GOT3 (cell line): ENCODE measurements at regions not wholly inside any gene's neighbourhood (a gene's known extent, or its start where the extent isn't known, plus 50 kb on each side); places are given as distances from the start of the nearest gene placed in this dataset.
"Not testable (repeated sequence)": the region's sequence is repeated elsewhere in the genome, so short reads cannot be mapped to it uniquely, and the experiment has no call there.

ENCODE experiments used
- DNase-seq: peaks from one replicate; lab custom pipeline; 2025; ENCODE audit warnings: mixed read lengths; lab: John Stamatoyannopoulos, UW

DNA sequence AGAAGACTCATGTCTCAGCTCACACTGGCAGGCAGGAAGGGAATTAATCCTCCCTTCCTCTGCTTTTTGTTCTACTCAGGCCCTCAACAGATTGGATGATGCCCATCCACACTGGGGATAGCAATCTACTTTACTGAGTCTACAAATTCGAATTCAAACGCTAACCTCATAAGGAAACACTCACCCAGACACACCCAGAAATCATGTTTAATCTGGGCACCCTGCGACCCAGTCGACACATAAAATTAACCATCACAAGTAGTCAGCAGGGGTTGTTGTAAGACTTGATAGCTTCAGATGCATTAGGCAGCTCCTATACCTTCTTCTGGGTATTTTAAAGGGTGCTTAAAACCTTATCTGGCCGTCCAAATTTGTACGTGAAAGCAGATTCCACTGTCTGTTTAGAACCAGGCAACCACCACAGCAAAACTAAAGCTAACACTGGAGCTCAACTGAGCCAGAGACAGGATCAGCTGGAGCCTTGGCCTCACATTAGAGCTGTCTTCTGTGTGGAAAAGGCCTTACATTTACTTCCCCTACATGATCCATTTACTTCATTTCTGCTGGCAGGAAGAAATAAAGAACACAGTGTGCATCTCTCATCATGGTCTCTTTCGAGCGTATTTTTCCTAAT, 407.3 kb upstream of the PPP2R3A start:
- no peak for DNase-seq

DNA sequence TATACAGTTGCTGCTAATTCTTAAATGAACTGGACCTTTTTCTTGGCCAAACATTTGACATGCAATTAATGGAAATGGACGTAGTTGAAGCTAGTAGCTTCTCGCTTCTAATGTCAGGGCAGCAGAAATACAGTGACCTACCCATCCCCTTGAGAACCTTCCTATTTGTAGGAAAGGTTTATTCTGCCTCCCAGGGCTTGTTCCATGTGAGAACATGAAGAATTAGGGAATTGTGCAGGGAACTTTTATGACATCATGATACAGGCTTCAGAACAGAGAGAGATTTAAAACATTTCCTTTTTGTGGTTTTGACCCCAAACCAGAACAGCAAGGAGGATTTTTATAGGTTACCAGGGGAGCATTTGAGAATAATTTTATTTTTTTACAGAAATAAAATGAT, 406.6 kb upstream of the PPP2R3A start:
- no peak for DNase-seq

DNA sequence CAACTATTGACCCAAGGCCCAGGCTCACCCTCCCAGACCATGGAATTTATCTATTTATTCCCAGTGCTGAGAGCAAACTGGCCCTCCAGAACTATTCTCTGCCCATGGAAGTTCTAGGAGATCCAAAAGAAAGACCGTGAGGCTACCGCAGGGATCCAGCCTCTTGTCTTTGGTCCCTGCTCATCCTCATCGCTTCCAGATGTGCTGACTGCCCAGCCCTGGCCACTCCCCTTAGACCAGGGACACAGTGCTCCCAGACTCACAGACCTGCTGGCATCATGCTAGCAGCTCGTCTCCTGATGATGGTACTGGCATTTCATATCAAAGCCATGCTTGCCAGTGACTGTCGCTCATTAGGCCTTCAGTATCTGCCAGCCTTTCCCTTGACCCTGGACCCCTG, 405.7 kb upstream of the PPP2R3A start:
- DNase-seq, result no peak

DNA sequence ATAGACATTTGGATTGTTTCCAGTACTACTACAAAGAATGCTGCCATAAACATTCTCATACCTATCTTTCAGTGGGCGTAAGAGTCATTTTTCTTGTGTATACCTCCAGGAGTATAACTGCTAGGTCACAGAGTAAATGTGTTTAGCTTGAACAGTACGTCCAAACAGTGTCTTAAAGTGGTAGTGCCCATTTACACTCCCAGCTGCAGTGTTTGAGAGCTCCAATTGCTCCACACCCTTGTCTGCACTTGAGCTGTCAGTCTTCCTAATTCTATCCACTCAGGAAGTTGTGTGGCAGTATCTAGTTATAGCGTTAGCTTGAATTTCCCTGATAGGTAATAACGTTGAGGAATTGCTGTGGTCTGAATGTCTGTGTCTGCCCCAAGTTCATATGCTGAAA, 404.7 kb upstream of the PPP2R3A start:
- DNase-seq, result no peak

- no peak for DNase-seq
These were observed 400.8 kb upstream of the PPP2R3A start for GRCh38 chr3:135564696-135565095.

- no peak for DNase-seq
These were observed 400.0 kb upstream of the PPP2R3A start for GRCh38 chr3:135565546-135565945.

- no peak for DNase-seq
These were observed 398.3 kb upstream of the PPP2R3A start for GRCh38 chr3:135567223-135567622.

DNA sequence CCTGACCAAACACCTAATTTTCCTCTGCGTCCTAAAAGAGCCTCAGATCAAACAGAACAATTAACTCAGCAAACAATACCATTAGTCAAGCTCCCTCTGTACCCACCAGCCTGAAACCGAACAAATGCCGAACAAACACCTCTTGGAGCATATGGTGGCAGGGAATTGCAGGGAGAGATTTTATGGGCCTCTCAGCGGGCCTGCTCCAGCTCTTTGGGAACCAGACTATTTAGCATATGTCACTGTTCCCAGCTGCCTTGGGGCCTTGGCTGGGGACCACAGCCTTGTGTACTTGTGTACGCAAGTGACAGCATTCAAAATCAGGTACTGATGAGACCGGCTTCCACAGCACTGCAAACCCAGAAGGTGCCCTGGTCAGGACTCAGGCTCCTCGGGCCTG, 388.8 kb upstream of the PPP2R3A start:
- no peak for DNase-seq

GRCh38 chr3:135581806-135582205, 383.7 kb upstream of the PPP2R3A start:
- DNase-seq, result no peak

- no peak for DNase-seq
These were observed 382.7 kb upstream of the PPP2R3A start for GRCh38 chr3:135582800-135583199.

DNA sequence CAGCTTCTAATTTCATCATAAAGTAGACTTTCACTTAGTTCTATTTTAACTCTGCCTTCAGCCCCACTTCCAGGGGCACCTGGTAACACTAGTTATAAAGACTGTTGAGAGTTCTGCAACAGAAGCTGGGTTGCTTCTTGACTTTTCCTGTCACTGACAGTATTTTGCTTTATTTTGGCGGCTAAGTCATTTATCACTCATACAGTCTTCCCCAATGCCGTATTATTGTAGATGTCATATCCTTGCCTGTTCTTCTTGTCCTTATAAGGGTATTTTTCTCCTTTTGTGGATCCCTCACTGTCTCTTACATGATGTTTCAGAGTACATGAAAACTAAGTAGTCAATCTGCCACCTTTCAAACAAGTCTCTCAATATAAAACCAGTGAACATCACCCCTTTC, 369.0 kb upstream of the PPP2R3A start:
- no peak for DNase-seq

- no peak for DNase-seq
These were observed 367.7 kb upstream of the PPP2R3A start for GRCh38 chr3:135597855-135598254.

DNA sequence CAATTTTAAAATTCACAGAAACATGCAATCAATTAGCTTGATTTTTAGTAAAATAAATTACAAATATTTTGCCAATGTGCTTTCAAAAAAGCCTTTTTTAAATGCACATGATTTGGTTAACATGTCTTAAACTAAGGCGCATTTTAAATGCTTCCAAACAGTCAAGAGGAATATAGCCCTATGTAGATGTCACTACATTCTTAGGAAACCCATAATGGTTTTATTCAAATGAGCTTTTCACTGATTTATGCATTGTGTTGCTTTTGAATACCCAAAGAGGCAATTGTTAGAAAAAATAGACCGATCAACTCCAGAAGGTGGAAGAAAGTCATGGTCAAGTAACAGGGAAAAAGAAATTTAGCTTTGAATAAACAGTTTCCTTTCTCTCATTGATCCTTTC, 366.9 kb upstream of the PPP2R3A start:
- no peak for DNase-seq

DNA sequence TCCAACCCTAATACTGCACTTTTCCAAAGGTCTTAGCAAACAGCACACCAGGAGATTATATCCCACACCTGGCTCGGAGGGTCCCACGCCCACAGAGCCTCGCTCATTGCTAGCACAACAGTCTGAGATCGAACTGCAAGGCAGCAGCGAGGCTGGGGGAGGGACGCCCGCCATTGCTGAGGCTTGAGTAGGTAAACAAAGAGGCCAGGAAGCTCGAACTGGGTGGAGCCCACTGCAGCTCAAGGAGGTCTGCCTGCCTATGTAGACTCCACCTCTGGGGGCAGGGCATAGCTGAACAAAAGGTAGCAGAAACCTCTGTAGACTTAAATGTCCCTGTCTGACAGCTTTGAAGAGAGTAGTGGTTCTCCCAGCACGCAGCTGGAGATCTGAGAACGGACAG, 361.0 kb upstream of the PPP2R3A start:
- not testable (repeated sequence) for DNase-seq

DNA sequence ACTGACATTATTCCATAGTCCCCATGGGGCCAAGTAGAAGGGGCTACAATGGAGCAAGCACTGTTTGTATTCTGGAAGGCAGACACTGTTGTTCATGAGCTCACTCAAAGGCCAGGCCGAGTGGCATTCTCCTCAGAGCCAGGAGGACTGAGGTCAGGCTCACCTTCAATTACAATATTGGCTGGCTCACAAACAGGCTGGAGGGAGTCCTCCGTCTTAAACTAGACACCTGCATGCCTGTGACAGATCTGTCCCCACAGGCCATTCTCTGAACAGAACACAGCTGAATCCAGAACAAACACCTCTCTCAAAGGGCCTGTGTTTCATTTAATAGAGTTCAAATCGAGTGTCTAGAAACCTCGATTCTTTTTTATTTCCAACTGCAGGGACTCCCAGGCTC, 347.4 kb upstream of the PPP2R3A start:
- DNase-seq, result no peak

GRCh38 chr3:135621184-135621920, 344.2 kb upstream of the PPP2R3A start:
- no peak for DNase-seq

DNA sequence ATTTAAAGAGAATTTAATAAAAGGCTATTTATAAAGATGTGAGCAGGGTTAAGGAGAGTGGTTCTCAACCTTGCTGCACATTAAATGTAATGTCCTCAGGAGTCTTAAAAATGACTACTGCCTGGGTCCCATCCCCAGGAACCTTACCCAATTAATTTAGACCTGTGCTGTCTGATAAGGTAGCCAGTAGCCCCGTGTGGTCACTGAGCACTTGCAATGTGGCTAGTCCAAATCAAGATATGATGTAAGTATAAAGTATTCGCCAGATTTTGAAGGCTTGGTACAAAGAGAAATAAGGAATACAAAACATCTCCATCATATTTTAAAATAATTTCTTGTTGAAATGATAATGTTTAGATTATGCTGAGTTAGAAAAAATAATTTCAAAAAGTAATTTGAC, 343.3 kb upstream of the PPP2R3A start:
- no peak for DNase-seq

DNA sequence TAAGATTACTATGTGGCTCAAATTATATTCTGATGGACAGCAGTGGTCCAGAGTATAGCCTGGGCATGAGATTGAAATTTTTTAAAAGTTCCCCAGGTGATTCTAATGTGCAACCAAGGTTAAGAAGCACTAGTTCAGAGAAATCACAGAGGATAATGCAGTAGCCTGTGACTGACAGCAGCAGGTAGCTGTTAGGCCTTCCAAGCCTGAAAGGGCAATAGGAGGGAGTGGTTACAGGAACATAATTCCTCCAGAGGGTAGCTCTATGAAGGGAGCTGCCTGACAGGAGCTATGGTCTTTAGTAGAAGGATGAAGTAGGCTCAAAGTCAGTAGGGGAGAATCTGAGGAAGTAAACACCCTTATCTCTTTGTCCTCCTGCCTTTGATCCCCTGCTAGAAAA, 342.9 kb upstream of the PPP2R3A start:
- no peak for DNase-seq

- DNase-seq, result no peak
These were observed 342.0 kb upstream of the PPP2R3A start for GRCh38 chr3:135623558-135623957.

DNA sequence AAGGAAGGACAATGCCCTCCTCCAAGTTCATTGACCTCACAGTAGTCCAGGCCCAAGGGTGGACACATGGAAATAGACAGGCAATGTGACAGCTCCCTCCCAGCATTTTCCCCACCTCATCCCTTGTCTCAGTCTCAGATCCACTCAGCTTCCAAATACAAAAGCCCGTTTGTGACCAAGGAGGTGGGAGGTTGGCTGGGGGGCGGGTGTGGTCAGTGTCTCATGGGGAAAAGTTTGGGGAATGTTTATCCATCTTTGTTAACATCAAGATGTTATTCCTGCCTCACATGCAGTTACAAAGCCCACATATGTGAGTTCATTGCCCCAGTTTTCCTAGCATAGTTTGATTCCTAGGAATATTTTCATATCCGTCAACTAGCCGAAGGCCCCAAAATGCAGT, 338.5 kb upstream of the PPP2R3A start:
- no peak for DNase-seq

DNA sequence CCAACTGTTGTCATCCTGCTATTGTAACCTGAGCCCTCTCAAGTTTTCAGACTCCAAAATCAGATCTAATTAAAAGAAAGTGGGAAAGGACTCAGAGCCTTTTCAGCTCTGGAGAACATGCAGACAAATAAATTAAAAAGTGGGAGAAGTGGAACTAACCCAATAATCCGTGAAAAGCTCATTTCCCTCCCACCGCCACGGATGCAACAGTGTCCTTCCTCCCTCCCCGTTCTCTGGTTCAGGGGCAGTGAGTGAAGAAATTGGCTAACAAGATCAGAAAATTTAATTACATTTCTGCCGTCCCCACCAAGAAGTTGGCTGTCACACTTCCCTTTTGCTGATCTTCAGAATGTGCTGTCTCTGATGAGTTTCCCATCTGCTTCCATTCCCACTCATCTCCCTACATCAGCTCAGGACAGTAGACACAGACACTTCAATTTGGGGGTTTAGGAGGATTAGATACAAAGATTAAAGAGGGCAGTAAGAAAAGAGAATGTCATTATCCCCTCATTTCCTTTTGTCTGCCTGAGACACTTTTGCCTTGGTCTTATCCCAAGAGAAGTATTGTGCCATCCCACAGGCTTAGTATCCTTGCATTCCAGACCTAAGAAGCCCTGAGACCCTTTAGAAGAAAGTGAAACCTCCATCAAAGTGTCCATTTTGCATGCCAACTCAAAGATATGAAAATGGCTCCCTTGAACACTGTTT, 335.7 kb upstream of the PPP2R3A start:
- no peak for DNase-seq

DNA sequence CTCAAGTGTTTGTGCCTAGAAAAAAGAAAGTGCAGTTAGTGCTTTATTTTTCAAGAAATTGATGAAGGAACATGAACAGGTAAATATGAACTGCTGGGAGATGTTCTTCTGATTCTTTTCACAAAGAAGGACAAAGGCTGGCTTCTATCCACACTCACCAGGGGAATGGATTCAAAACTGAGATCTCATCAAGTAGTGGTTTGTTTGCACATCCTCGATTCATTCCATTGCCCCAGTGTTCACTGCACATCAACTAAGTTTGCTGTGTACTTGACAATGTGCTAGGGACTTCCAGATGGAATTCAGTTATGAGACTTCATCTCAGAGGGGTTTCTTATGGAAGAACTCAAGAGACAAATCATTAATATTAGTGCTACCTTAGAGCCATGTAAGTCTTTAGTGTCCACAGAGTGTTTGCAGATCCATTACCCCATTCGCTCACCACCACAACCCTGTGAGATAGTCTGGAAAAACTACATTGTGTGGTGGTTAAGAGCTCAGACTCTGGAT, 332.9 kb upstream of the PPP2R3A start:
- DNase-seq, result no peak

GRCh38 chr3:135633078-135633477, 332.4 kb upstream of the PPP2R3A start:
- no peak for DNase-seq
